ENCODE measurements at regions not wholly inside any gene's neighbourhood (a gene's known extent, or its start where the extent isn't known, plus 50 kb on each side); places are given as distances from the start of the nearest gene placed in this dataset.

DNA sequence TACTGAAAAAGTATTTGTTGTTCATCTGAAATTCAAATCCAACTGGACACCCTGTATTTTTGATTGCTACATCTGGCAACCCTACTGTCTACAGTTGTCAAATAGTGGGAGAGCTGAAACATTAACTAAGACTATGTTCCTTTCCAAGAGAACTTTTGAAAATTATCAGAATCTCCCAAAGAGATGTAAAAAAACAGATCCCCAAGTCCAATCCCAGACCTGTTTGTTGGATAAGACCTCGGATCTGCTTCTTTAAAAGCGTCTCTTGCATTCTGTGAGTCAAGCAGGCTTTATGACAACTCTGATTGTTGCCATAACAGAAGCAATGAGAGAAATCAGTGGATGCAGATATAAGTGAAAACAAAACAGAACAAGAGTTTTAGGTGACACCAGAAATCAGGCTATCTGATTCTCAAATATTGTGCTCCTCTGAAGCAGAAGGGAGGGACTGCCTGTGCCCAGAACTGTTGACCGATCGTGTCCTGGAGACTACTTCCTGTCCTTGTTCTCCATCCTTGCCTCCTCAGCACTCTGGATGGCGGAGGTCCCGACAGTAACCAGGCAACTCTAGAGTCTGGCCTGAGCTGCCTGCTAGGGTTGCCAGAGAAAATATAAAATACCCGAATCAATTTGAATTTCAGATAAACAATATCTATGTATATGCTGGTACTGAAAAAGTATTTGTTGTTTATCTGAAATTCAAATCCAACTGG is 853.8 kb downstream of the MAFB start:
- H3K27ac ChIP-seq (ENCODE audit: low read depth, low read length) = no peak overlapping the region

DNA sequence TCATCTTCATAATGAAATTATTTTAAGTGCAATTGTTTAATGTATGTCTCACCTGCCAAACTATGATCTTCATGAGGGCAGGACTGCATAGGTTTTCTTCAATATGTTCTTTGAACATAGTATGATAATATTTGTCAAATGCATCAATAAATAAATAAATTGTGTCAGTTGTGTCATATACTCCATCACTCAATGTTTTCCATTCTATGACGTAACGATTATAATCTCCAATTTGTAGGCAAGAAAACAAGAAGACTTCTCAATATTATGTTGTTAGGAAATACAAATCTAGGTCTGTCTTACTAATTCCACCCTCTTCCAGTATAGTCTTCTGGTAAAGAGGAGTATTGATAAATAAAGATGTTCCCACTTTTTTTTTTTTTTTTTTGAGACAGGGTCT is 858.1 kb downstream of the MAFB start:
- Histone ChIP-seq H3K4me3 (ENCODE audit: low read length) (no peak overlapping the region), H3K27ac (ENCODE audit: low read depth, low read length) (no peak overlapping the region), H4K20me1 (ENCODE audit: control insufficient read depth, insufficient read depth, low read depth, low read length) (no peaks in the 10 kb centered on the region), H3K4me1 (ENCODE audit: control insufficient read depth, low read length) (no peaks in the 10 kb centered on the region), H3K9me3 (ENCODE audit: control insufficient read depth, insufficient read depth, low read length) (no peaks in the 10 kb centered on the region), H3K36me3 (ENCODE audit: control insufficient read depth, low read length) (no peaks in the 10 kb centered on the region), H3K79me2 (ENCODE audit: control insufficient read depth, low read length) (no peaks in the 10 kb centered on the region), H3K4me2 (ENCODE audit: low read length) (no peak overlapping the region), H3K27me3 (ENCODE audit: control insufficient read depth, low read length) (no peaks in the 10 kb centered on the region), H3F3A (ENCODE audit: control insufficient read depth, insufficient read depth) (no peaks in the 10 kb centered on the region), H3K9me2 (replicated peaks; ENCODE audit: control insufficient read depth, low read length) (no peaks in the 10 kb centered on the region)
- TF ChIP-seq, protein P1, sequence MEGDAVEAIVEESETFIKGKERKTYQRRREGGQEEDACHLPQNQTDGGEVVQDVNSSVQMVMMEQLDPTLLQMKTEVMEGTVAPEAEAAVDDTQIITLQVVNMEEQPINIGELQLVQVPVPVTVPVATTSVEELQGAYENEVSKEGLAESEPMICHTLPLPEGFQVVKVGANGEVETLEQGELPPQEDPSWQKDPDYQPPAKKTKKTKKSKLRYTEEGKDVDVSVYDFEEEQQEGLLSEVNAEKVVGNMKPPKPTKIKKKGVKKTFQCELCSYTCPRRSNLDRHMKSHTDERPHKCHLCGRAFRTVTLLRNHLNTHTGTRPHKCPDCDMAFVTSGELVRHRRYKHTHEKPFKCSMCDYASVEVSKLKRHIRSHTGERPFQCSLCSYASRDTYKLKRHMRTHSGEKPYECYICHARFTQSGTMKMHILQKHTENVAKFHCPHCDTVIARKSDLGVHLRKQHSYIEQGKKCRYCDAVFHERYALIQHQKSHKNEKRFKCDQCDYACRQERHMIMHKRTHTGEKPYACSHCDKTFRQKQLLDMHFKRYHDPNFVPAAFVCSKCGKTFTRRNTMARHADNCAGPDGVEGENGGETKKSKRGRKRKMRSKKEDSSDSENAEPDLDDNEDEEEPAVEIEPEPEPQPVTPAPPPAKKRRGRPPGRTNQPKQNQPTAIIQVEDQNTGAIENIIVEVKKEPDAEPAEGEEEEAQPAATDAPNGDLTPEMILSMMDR (IDR thresholded peaks at IDR 0.05; ENCODE audit: low read depth, low read length, poor library complexity, severe bottlenecking) = no peak
- TF ChIP-seq EZH2phosphoT487 (IDR thresholded peaks at IDR 0.05; ENCODE audit: borderline replicate concordance, low read length) = no peak

More for the DNA sequence above, 853.8 kb downstream of the MAFB start:
- Histone ChIP-seq H3K4me3 (ENCODE audit: low read length) (no peak overlapping the region), H3K36me3 (ENCODE audit: control insufficient read depth, low read length) (no peaks in the 10 kb centered on the region), H3K9me3 (ENCODE audit: control insufficient read depth, insufficient read depth, low read length) (no peaks in the 10 kb centered on the region), H3K79me2 (ENCODE audit: control insufficient read depth, low read length) (no peaks in the 10 kb centered on the region), H3K9me2 (replicated peaks; ENCODE audit: control insufficient read depth, low read length) (no peaks in the 10 kb centered on the region), H4K20me1 (ENCODE audit: control insufficient read depth, insufficient read depth, low read depth, low read length) (no peaks in the 10 kb centered on the region), H3F3A (ENCODE audit: control insufficient read depth, insufficient read depth) (no peaks in the 10 kb centered on the region), H3K4me2 (ENCODE audit: low read length) (no peak overlapping the region), H3K4me1 (ENCODE audit: control insufficient read depth, low read length) (no peaks in the 10 kb centered on the region), H3K27me3 (ENCODE audit: control insufficient read depth, low read length) (no peaks in the 10 kb centered on the region)
- TF ChIP-seq EZH2phosphoT487 (IDR thresholded peaks at IDR 0.05; ENCODE audit: borderline replicate concordance, low read length) = no peak
- TF ChIP-seq, protein P1 (IDR thresholded peaks at IDR 0.05; ENCODE audit: low read depth, low read length, poor library complexity, severe bottlenecking) = no peak

DNA sequence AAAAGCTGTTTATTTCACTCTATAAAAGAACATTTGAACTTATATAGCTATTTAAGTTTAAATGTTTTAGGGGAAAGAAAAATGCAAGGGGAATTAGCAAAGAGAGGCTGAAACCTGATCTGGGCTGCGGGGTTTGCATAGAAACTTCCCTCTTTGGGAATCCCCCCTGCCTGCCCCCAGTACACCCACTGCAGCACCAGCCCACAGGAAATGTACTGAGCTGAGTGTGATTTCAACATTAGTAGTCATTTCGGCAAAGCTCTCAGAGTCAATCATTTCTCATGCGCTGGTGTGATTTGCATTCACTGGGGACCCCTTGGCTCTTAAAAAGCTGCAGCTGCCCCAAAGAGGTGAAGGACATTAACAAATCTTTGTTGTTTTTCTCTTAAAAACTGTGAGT is 859.4 kb downstream of the MAFB start:
- no peak overlapping the region for H3K4me3 ChIP-seq (ENCODE audit: low read length)
- no peak overlapping the region for H3K4me2 ChIP-seq (ENCODE audit: low read length)
- H4K20me1 ChIP-seq (ENCODE audit: control insufficient read depth, insufficient read depth, low read depth, low read length) = no peaks in the 10 kb centered on the region
- H3K27ac ChIP-seq (ENCODE audit: low read depth, low read length) = no peak overlapping the region
- H3K36me3 ChIP-seq (ENCODE audit: control insufficient read depth, low read length) = no peaks in the 10 kb centered on the region
- no peaks in the 10 kb centered on the region for H3K27me3 ChIP-seq (ENCODE audit: control insufficient read depth, low read length)
- no peaks in the 10 kb centered on the region for H3F3A ChIP-seq (ENCODE audit: control insufficient read depth, insufficient read depth)
- H3K79me2 ChIP-seq (ENCODE audit: control insufficient read depth, low read length) = no peaks in the 10 kb centered on the region
- no peak for TF ChIP-seq EZH2phosphoT487 (IDR thresholded peaks at IDR 0.05; ENCODE audit: borderline replicate concordance, low read length)
- TF ChIP-seq, protein P1 (IDR thresholded peaks at IDR 0.05; ENCODE audit: low read depth, low read length, poor library complexity, severe bottlenecking) = no peak
- no peaks in the 10 kb centered on the region for H3K4me1 ChIP-seq (ENCODE audit: control insufficient read depth, low read length)
- no peaks in the 10 kb centered on the region for H3K9me2 ChIP-seq (replicated peaks; ENCODE audit: control insufficient read depth, low read length)
- H3K9me3 ChIP-seq (ENCODE audit: control insufficient read depth, insufficient read depth, low read length) = no peaks in the 10 kb centered on the region

Measured in DOHH2 (cell line).